Thoracic aorta (tissue), 2 donors: ENCODE measurements at regions not wholly inside any gene's neighbourhood (a gene's known extent, or its start where the extent isn't known, plus 50 kb on each side); places are given as distances from the start of the nearest gene placed in this dataset.

Experiments
- ATAC-seq: fragments of 150-250 bp; one replicate; pipeline ENCODE4 v1.8.0; 2017; ENCODE audit warnings: low read depth; ENCODE audit not compliant: insufficient number of reproducible peaks, low FRiP score
- DNase-seq: peaks from one replicate; pipeline ENCODE4 v3.0.0-alpha.2; 2020; ENCODE audit warnings: low spot score
- H3K27ac ChIP-seq, 2 donors: fragments of 200-600 bp; sonication (generic); 1 replicate in 1 of 2; 2 replicates in 1 of 2; pipeline ENCODE4 v1.5.1; 2016; ENCODE audit warnings: mild to moderate bottlenecking in 2 of 2, moderate library complexity in 2 of 2
- H3K27me3 ChIP-seq: fragments of 200-600 bp; sonication (generic); replicated peaks from 2 replicates; pipeline ENCODE4 v1.6.0; 2016; ENCODE audit warnings: mild to moderate bottlenecking; ENCODE audit not compliant: insufficient read depth
- H3K36me3 ChIP-seq: fragments of 200-600 bp; sonication (generic); one replicate; pipeline ENCODE4 v1.5.1; 2016
- H3K4me1 ChIP-seq, 2 donors: fragments of 200-600 bp; sonication (generic); 1 replicate in 1 of 2; 2 replicates in 1 of 2; pipeline versions ENCODE4 v1.5.1 to v1.6.0; 2016; ENCODE audit warnings: low read depth in 2 of 2, mild to moderate bottlenecking in 1 of 2; ENCODE audit not compliant: control insufficient read depth in 1 of 2
- H3K4me3 ChIP-seq: fragments of 200-600 bp; sonication (generic); 2 replicates; pipeline ENCODE4 v1.5.1; 2016; ENCODE audit warnings: mild to moderate bottlenecking
- H3K9me3 ChIP-seq: fragments of 200-600 bp; sonication (generic); 2 replicates; pipeline ENCODE4 v1.5.1; 2016
- CTCF ChIP-seq: fragments of 200-600 bp; sonication (generic); IDR thresholded peaks from one replicate; pipeline ENCODE4 v1.5.1; 2019; ENCODE audit warnings: antibody characterized with exemption

- H3K4me3 ChIP-seq, result no peak overlapping the region
- DNase-seq, result no peak
- no peaks in the 10 kb centered on the region for H3K36me3 ChIP-seq
- H3K27ac ChIP-seq, result no peak overlapping the region
- H3K9me3 ChIP-seq, result no peaks in the 10 kb centered on the region
- peaks cover 10 to 27% of the 10 kb centered on the region in 2 donors for H3K4me1 ChIP-seq
- no peak for TF ChIP-seq CTCF
- ATAC-seq, result no peak
- no peaks in the 10 kb centered on the region for H3K27me3 ChIP-seq
These were observed 77.5 kb upstream of the GATA5 start for GRCh38 chr20:62553136-62553837.

GRCh38 chr20:62553838-62554161, 78.0 kb upstream of the GATA5 start:
- TF ChIP-seq CTCF, result no peak
- Histone ChIP-seq H3K27ac (no peak overlapping the region), H3K36me3 (no peaks in the 10 kb centered on the region), H3K27me3 (no peaks in the 10 kb centered on the region), H3K4me1 (peaks cover 10 to 27% of the 10 kb centered on the region in 2 donors), H3K9me3 (no peaks in the 10 kb centered on the region), H3K4me3 (no peak overlapping the region)
- ATAC-seq (no peak), DNase-seq (no peak)

GRCh38 chr20:62554214-62554897, 78.6 kb upstream of the GATA5 start:
- Histone ChIP-seq H3K9me3 (no peaks in the 10 kb centered on the region), H3K27me3 (no peaks in the 10 kb centered on the region), H3K27ac (no peak overlapping the region), H3K4me1 (peaks cover 10 to 23% of the 10 kb centered on the region in 2 donors), H3K36me3 (no peaks in the 10 kb centered on the region), H3K4me3 (no peak overlapping the region)
- DNase-seq (no peak), ATAC-seq (no peak)
- no peak for TF ChIP-seq CTCF

- TF ChIP-seq CTCF, result no peak
- Histone ChIP-seq H3K27me3 (no peaks in the 10 kb centered on the region), H3K36me3 (no peaks in the 10 kb centered on the region), H3K27ac (no peak overlapping the region), H3K9me3 (no peaks in the 10 kb centered on the region), H3K4me3 (no peak overlapping the region), H3K4me1 (peaks cover 4 to 18% of the 10 kb centered on the region in 2 donors)
- DNase-seq (no peak), ATAC-seq (no peak)
These were observed 79.3 kb upstream of the GATA5 start for GRCh38 chr20:62554898-62555641.
